HepG2 (cell line): ENCODE measurements at regions not wholly inside any gene's neighbourhood (a gene's known extent, or its start where the extent isn't known, plus 50 kb on each side); places are given as distances from the start of the nearest gene placed in this dataset.
"Not testable (repeated sequence)": the region's sequence is repeated elsewhere in the genome, so short reads cannot be mapped to it uniquely, and the experiment has no call there.

Source experiments
- ATAC-seq: fragments of 200-7000 bp; cut with Tn5 transposase; 3 replicates; pipeline ENCODE4 v1.9.1; 2020; ENCODE audit warnings: mild to moderate bottlenecking, moderate library complexity
- BruUV-seq: library from RNA; stranded (reverse); fragments of 400-500 nt; replicated peaks from 2 replicates; lab custom pipeline; 2021; lab: Mats Ljungman, UMichigan
- CTCF ChIA-PET: fragments of 300-600 bp; formaldehyde crosslinking; extraction: SDS; loops from one replicate; lab custom pipeline; 2021; ENCODE audit warnings: low total read pairs, inconsistent platforms, low intra/inter-chr PET ratio; lab: Yijun Ruan, JAX
- POLR2A ChIA-PET: fragments of 350-600 bp; sonication (Branson Sonifier 250); formaldehyde crosslinking; loops from one replicate; lab custom pipeline; 2020; ENCODE audit warnings: antibody characterized with exemption, inconsistent platforms; lab: Yijun Ruan, JAX
- DNase-seq: peaks from one replicate; pipeline ENCODE4 v3.0.0-alpha.2; 2015; ENCODE audit warnings: low spot score
- FAIRE-seq: peaks from 3 replicates; lab custom pipeline; 2011; peaks lifted over from hg19 to GRCh38; lab: Jason Lieb, UNC
- H2AFZ ChIP-seq: one replicate; pipeline ENCODE4 v1.6.1; 2011; ENCODE audit warnings: low read length, inconsistent platforms
- H3K27ac ChIP-seq: fragments of 300-600 bp; 3 replicates; pipeline ENCODE4 v1.8.0; 2011; ENCODE audit warnings: mixed run types, mild to moderate bottlenecking, mixed read lengths, low read length, inconsistent platforms; ENCODE audit not compliant: insufficient read depth; ENCODE audit errors: extremely low read length
- H3K27me3 ChIP-seq, 2 experiments: fragments of 200-600 bp in 1 of 2; 2 replicates in 1 of 2; 3 replicates in 1 of 2; pipeline versions ENCODE4 v1.6.0 to v1.8.0; 2011; ENCODE audit warnings: low read length in 2 of 2, mild to moderate bottlenecking in 2 of 2, moderate library complexity in 2 of 2, inconsistent platforms in 1 of 2; ENCODE audit not compliant: insufficient read depth in 2 of 2, control insufficient read depth in 1 of 2
- H3K36me3 ChIP-seq, 2 experiments: fragments of 200-600 bp in 1 of 2; replicated peaks in 1 of 2; 2 replicates in 1 of 2; 3 replicates in 1 of 2; pipeline versions ENCODE4 v1.5.1 to v1.8.0; 2011; ENCODE audit warnings: low read length in 2 of 2, inconsistent platforms in 1 of 2; ENCODE audit not compliant: insufficient read depth in 2 of 2, control insufficient read depth in 1 of 2
- H3K4me1 ChIP-seq: 2 replicates; pipeline ENCODE4 v1.5.1; 2012; ENCODE audit warnings: low read length, inconsistent platforms; ENCODE audit not compliant: insufficient read depth
- H3K4me2 ChIP-seq: 2 replicates; pipeline ENCODE4 v1.6.0; 2011; ENCODE audit warnings: low read depth, low read length, inconsistent platforms
- H3K4me3 ChIP-seq, 3 experiments: fragments of 200-600 bp in 1 of 3; sonication (generic), shearing (Covaris generic) in 1 of 3; replicated peaks in 1 of 3; 2 replicates each; pipeline ENCODE4 v1.5.1; 2011 to 2016; ENCODE audit warnings: low read length in 3 of 3, inconsistent platforms in 2 of 3, low read depth in 2 of 3, mild to moderate bottlenecking in 2 of 3, control low read depth in 1 of 3, mixed read lengths in 1 of 3; ENCODE audit not compliant: insufficient read depth in 1 of 3
- H3K79me2 ChIP-seq: one replicate; pipeline ENCODE4 v1.6.1; 2011; ENCODE audit warnings: low read length, inconsistent platforms; ENCODE audit not compliant: insufficient read depth
- H3K9ac ChIP-seq: 2 replicates; pipeline ENCODE4 v1.6.0; 2011; ENCODE audit warnings: mild to moderate bottlenecking, low read depth, low read length, inconsistent platforms; ENCODE audit not compliant: insufficient read depth
- H3K9me3 ChIP-seq: 2 replicates; pipeline ENCODE4 v1.5.1; 2012; ENCODE audit warnings: mild to moderate bottlenecking, low read length
- H4K20me1 ChIP-seq: 2 replicates; pipeline ENCODE4 v1.6.0; 2011; ENCODE audit warnings: inconsistent platforms, mild to moderate bottlenecking, low read length, moderate library complexity; ENCODE audit not compliant: insufficient read depth
- SKI ChIP-seq: fragments of 450-650 bp; IDR thresholded peaks from one replicate; pipeline ENCODE4 v1.6.1; 2018; ENCODE audit warnings: mild to moderate bottlenecking; ENCODE audit not compliant: partially characterized antibody
- WGBS: methylation state at CpG from one replicate; pipeline ENCODE4 v1.1.6; 2017; ENCODE audit warnings: low lambda C conversion rate; 5-methylcytosine and 5-hydroxymethylcytosine counted together
- in situ Hi-C: cut with HindIII; loops from 2 replicates; pipeline ENCODE4 v1.10.0; 2017; ENCODE audit warnings: low pct_unique_long_range_greater_than_20kb; ENCODE audit not compliant: extremely low pct_ligation_motif_present
- intact Hi-C: fragments of 100-400 bp; cut with micrococcal nuclease; formaldehyde crosslinking; loops from one replicate; pipeline ENCODE4 v1.10.0; 2022; ENCODE audit not compliant: unreplicated experiment
- TF ChIP-seq, protein P1 (sequence below): sonication (generic); formaldehyde crosslinking; IDR thresholded peaks from 2 replicates; pipeline ENCODE4 v1.4.0; 2020; ENCODE audit warnings: mild to moderate bottlenecking, missing genetic modification reagents

DNA sequence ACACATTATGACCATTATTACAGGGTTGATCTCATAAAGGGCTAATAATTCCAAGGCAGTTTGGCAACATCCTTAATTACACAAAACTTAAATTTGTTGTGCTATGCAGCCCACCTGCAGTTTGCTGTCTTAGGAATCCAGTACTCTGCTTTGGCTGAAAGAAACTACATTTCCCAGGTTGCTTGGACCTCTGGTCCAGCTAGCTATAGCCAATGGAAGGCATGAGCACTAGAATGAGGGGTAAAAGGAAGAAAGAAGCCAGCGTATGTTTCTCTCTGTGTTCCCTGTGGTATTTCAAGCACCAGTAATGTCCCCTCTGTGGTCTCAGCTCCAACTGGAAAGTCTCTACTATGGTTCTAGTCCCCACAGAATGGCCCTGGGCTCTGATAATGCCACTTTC, 84.3 kb upstream of the TSC22D2 start (continued):
- TF ChIP-seq, protein P1, sequence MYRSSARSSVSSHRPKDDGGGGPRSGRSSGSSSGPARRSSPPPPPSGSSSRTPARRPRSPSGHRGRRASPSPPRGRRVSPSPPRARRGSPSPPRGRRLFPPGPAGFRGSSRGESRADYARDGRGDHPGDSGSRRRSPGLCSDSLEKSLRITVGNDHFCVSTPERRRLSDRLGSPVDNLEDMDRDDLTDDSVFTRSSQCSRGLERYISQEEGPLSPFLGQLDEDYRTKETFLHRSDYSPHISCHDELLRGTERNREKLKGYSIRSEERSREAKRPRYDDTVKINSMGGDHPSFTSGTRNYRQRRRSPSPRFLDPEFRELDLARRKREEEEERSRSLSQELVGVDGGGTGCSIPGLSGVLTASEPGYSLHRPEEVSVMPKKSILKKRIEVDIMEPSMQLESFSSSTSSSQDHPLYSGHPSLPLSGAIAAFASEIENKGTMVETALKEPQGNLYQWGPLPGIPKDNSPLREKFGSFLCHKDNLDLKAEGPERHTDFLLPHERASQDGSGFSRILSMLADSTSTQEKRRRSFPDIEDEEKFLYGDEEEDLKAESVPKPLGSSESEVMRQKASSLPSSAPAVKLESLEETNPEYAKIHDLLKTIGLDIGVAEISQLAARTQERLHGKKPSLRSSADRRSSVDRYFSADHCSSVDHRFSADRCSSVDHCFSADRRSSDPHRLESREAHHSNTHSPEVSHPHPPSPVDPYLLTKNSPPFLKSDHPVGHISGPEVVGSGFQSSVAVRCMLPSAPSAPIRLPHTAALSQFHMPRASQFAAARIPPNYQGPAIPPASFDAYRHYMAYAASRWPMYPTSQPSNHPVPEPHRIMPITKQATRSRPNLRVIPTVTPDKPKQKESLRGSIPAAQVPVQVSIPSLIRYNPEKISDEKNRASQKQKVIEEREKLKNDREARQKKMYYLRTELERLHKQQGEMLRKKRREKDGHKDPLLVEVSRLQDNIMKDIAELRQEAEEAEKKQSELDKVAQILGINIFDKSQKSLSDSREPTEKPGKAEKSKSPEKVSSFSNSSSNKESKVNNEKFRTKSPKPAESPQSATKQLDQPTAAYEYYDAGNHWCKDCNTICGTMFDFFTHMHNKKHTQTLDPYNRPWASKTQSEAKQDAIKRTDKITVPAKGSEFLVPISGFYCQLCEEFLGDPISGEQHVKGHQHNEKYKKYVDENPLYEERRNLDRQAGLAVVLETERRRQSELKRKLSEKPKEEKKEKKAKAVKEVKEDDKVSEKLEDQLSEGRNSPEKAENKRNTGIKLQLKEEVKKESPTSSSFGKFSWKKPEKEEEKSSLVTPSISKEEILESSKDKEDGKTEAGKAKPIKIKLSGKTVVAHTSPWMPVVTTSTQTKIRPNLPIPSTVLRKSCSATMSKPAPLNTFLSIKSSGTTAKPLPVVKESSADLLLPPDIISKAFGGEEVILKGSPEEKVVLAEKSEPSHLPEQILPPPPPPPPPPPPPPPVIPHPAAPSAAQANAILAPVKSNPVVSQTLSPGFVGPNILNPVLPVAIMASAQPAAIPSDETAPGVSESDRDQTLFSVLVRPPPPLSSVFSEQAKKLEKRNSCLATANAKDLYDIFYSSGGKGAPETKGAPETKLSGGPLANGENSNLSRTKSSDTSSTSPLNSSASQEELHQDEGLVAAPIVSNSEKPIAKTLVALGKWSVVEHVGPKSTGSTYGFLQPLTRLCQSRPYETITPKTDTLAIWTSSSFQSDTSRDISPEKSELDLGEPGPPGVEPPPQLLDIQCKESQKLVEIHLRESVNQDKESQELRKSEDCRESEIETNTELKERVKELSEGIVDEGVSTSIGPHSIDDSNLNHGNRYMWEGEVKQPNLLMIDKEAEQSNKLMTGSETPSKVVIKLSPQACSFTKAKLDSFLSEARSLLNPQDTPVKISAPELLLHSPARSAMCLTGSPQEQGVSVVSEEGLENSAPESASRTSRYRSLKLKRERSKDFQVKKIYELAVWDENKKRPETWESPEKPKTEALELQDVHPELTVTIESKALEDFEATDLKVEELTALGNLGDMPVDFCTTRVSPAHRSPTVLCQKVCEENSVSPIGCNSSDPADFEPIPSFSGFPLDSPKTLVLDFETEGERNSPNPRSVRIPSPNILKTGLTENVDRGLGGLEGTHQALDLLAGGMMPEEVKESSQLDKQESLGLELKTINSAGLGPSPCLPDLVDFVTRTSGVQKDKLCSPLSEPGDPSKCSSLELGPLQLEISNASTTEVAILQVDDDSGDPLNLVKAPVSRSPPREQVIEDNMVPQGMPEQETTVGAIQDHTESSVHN (CRISPR knock-in tag), result no peak
- TF ChIP-seq SKI, result no peak

DNA sequence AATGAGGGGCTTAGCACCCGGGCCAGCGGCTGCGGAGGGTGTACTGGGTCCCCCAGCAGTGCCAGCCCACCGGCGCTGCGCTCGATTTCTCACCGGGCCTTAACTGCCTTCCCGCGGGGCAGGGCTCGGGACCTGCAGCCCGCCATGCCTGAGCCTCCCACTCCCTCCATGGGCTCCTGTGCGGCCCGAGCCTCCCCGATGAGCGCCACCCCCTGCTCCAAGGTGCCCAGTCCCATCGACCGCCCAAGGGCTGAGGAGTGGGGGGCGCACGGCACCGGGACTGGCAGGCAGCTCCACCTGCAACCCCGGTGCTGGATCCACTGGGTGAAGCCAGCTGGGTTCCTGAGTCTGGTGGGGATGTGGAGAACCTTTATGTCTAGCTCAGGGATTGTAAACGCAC, 85.0 kb upstream of the TSC22D2 start:
- intact Hi-C loops, H3K4me3 ChIP-seq: not testable (repeated sequence)

DNA sequence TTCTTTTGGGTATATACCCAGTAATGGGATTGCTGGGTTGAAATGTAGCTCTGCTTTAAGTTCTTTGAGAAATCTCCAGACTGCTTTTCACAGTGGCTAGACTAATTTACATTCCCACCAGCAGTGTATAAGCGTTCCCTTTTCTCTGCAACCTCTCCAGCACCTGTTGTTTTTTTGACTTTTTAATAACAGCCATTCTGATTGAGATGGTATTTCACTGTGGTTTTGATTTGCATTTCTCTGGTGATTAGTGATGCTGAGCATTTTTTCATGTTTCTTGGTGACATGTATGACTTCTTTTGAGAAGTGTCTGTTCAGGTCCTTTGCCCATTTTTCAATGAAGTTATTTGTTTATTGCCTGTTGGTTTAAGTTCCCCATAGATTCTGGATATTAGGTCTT, 87.1 kb upstream of the TSC22D2 start:
- H3K4me1 ChIP-seq, ATAC-seq, CTCF ChIA-PET, POLR2A ChIA-PET, in situ Hi-C loops, H3K27me3 ChIP-seq, H3K79me2 ChIP-seq, H3K27ac ChIP-seq, H2AFZ ChIP-seq, H3K4me2 ChIP-seq, DNase-seq, FAIRE-seq, H4K20me1 ChIP-seq, H3K36me3 ChIP-seq, H3K9ac ChIP-seq, intact Hi-C loops, H3K4me3 ChIP-seq, H3K9me3 ChIP-seq, BruUV-seq: not testable (repeated sequence)
- no CpG with 5 or more reads among the region's 1 CpG for WGBS

More for the DNA sequence above, 85.0 kb upstream of the TSC22D2 start:
- CTCF ChIA-PET, ATAC-seq, H3K36me3 ChIP-seq, H3K27me3 ChIP-seq, H3K4me1 ChIP-seq, POLR2A ChIA-PET, in situ Hi-C loops, H2AFZ ChIP-seq, H4K20me1 ChIP-seq, H3K79me2 ChIP-seq, BruUV-seq, H3K9ac ChIP-seq, H3K4me2 ChIP-seq, H3K27ac ChIP-seq, DNase-seq, FAIRE-seq, H3K9me3 ChIP-seq: not testable (repeated sequence)
- no CpG with 5 or more reads among the region's 23 CpGs for WGBS
